GM06990 (cell line): ENCODE measurements at regions not wholly inside any gene's neighbourhood (a gene's known extent, or its start where the extent isn't known, plus 50 kb on each side); places are given as distances from the start of the nearest gene placed in this dataset.
"Not testable (repeated sequence)": the region's sequence is repeated elsewhere in the genome, so short reads cannot be mapped to it uniquely, and the experiment has no call there.

ENCODE experiments used
- DNase-seq: peaks from one replicate; pipeline ENCODE4 v3.0.0-alpha.2; 2011; ENCODE audit not compliant: insufficient read length; ENCODE audit errors: extremely low read depth
- H3K27me3 ChIP-seq: replicated peaks from 2 replicates; pipeline ENCODE4 v1.6.0; 2011; ENCODE audit warnings: low read length; ENCODE audit not compliant: control insufficient read depth, insufficient read depth
- H3K36me3 ChIP-seq: 2 replicates; pipeline ENCODE4 v1.5.1; 2011; ENCODE audit warnings: low read length; ENCODE audit not compliant: control insufficient read depth, insufficient read depth
- H3K4me3 ChIP-seq: replicated peaks from 2 replicates; pipeline ENCODE4 v1.5.1; 2011; ENCODE audit warnings: low read depth, mild to moderate bottlenecking, control low read depth, low read length
- CTCF ChIP-seq: IDR thresholded peaks from 2 replicates; pipeline ENCODE4 v1.5.1; 2011; ENCODE audit warnings: low read length, control low read depth, mild to moderate bottlenecking, inconsistent platforms; ENCODE audit not compliant: insufficient read depth, poor library complexity, severe bottlenecking

GRCh38 chr6:2611092-2611491 is 139.6 kb downstream of the MYLK4 start:
- TF ChIP-seq CTCF: no peak
- no peak for DNase-seq

GRCh38 chr6:2608503-2608902 is 142.2 kb downstream of the MYLK4 start:
- no peak overlapping the region for H3K4me3 ChIP-seq
- H3K27me3 ChIP-seq: no peaks in the 10 kb centered on the region; the same call in none of the 2 replicates
- H3K36me3 ChIP-seq: no peaks in the 10 kb centered on the region
- no peak for DNase-seq
- no peak for TF ChIP-seq CTCF

More at GRCh38 chr6:2611092-2611491, 139.6 kb downstream of the MYLK4 start:
- H3K27me3 ChIP-seq: no peaks in the 10 kb centered on the region; the same call in none of the 2 replicates
- no peaks in the 10 kb centered on the region for H3K36me3 ChIP-seq
- no peak overlapping the region for H3K4me3 ChIP-seq

GRCh38 chr6:2600363-2600762 is 150.4 kb downstream of the MYLK4 start:
- no peak for DNase-seq
- Histone ChIP-seq H3K4me3 (no peak overlapping the region), H3K36me3 (no peaks in the 10 kb centered on the region), H3K27me3 (no peaks in the 10 kb centered on the region; the same call in 1 of the 2 replicates)
- no peak for TF ChIP-seq CTCF

- H3K36me3 ChIP-seq: no peaks in the 10 kb centered on the region
- no peaks in the 10 kb centered on the region; the same call in 1 of the 2 replicates for H3K27me3 ChIP-seq
- TF ChIP-seq CTCF: no peak
- no peak for DNase-seq
- H3K4me3 ChIP-seq: no peak overlapping the region
Observed at GRCh38 chr6:2599817-2600216, 150.9 kb downstream of the MYLK4 start.

GRCh38 chr6:2598867-2599266 is 151.9 kb downstream of the MYLK4 start:
- no peak for DNase-seq
- Histone ChIP-seq H3K36me3 (no peaks in the 10 kb centered on the region), H3K27me3 (no peaks in the 10 kb centered on the region; the same call in 1 of the 2 replicates), H3K4me3 (no peak overlapping the region)
- no peak for TF ChIP-seq CTCF

GRCh38 chr6:2597991-2598390 is 152.7 kb downstream of the MYLK4 start:
- Histone ChIP-seq H3K4me3 (no peak overlapping the region), H3K36me3 (no peaks in the 10 kb centered on the region)
- no peak for DNase-seq

GRCh38 chr6:2597457-2597856 is 153.3 kb downstream of the MYLK4 start:
- H3K27me3 ChIP-seq, H3K36me3 ChIP-seq, H3K4me3 ChIP-seq, DNase-seq: not testable (repeated sequence)

More at GRCh38 chr6:2597991-2598390, 152.7 kb downstream of the MYLK4 start:
- no peaks in the 10 kb centered on the region; the same call in 1 of the 2 replicates for H3K27me3 ChIP-seq
- no peak for TF ChIP-seq CTCF
